ENCODE measurements at regions not wholly inside any gene's neighbourhood (a gene's known extent, or its start where the extent isn't known, plus 50 kb on each side); places are given as distances from the start of the nearest gene placed in this dataset.

DNA sequence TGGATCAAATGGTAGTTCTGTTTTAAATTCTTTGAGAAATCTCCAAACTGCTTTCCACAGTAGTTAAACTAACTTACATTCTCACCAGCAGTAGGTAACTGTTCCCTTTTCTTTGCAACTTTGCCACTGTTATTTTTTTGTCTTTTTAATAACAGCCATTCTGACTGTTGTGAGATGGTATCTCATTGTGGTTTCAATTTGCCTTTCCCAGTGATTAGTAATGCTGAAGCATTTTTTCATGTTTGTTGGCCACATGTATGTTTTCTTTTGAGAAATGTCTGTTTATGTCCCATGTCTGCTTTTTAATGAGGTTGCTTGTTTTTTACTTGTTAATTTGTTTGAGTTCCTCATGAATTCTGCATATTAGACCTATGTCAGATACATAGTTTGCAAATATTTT, 198.8 kb downstream of the RAB28 start:
- TF ChIP-seq, protein P1, sequence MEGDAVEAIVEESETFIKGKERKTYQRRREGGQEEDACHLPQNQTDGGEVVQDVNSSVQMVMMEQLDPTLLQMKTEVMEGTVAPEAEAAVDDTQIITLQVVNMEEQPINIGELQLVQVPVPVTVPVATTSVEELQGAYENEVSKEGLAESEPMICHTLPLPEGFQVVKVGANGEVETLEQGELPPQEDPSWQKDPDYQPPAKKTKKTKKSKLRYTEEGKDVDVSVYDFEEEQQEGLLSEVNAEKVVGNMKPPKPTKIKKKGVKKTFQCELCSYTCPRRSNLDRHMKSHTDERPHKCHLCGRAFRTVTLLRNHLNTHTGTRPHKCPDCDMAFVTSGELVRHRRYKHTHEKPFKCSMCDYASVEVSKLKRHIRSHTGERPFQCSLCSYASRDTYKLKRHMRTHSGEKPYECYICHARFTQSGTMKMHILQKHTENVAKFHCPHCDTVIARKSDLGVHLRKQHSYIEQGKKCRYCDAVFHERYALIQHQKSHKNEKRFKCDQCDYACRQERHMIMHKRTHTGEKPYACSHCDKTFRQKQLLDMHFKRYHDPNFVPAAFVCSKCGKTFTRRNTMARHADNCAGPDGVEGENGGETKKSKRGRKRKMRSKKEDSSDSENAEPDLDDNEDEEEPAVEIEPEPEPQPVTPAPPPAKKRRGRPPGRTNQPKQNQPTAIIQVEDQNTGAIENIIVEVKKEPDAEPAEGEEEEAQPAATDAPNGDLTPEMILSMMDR (conservative IDR thresholded peaks at IDR 0.05; ENCODE audit: low read depth, low read length), result no peak
- no peak for TF ChIP-seq EZH2 (IDR thresholded peaks at IDR 0.05; ENCODE audit: borderline replicate concordance, low read depth, low read length, poor library complexity, severe bottlenecking)

All from A673 (cell line).